SU-DHL-6 (cell line): ENCODE measurements at regions not wholly inside any gene's neighbourhood (a gene's known extent, or its start where the extent isn't known, plus 50 kb on each side); places are given as distances from the start of the nearest gene placed in this dataset.

ENCODE experiments used
- H2AFZ ChIP-seq: fragments of 200-600 bp; sonication (generic); 2 replicates; pipeline ENCODE4 v1.6.1; 2014; ENCODE audit warnings: low read depth, mild to moderate bottlenecking, moderate library complexity, mixed read lengths, antibody characterized with exemption, low read length; ENCODE audit not compliant: severe bottlenecking
- H3F3A ChIP-seq: fragments of 200-600 bp; shearing (Covaris generic); 2 replicates; pipeline ENCODE4 v1.6.0; 2016; ENCODE audit warnings: antibody characterized with exemption, mild to moderate bottlenecking; ENCODE audit not compliant: insufficient read depth
- H3K27ac ChIP-seq: fragments of 200-600 bp; sonication (generic); 2 replicates; pipeline ENCODE4 v1.5.1; 2016; ENCODE audit warnings: low read depth, mild to moderate bottlenecking, low read length, moderate library complexity, mixed read lengths
- H3K27me3 ChIP-seq: fragments of 200-600 bp; sonication (generic), shearing (Covaris generic); 2 replicates; pipeline ENCODE4 v1.6.0; 2014; ENCODE audit warnings: mild to moderate bottlenecking, low read length
- H3K36me3 ChIP-seq: fragments of 200-600 bp; sonication (generic); 2 replicates; pipeline ENCODE4 v1.6.1; 2014; ENCODE audit warnings: mild to moderate bottlenecking, low read length, mixed read lengths
- H3K4me2 ChIP-seq: fragments of 300-600, 200-600 bp; shearing (Covaris generic), sonication (generic); 2 replicates; pipeline ENCODE4 v1.6.0; 2014; ENCODE audit warnings: low read length, low read depth, mild to moderate bottlenecking; ENCODE audit not compliant: poor library complexity, severe bottlenecking
- H3K4me3 ChIP-seq: fragments of 200-600 bp; sonication (generic); 2 replicates; pipeline ENCODE4 v1.5.1; 2014; ENCODE audit warnings: antibody characterized with exemption, low read length, mild to moderate bottlenecking, mixed read lengths; ENCODE audit not compliant: insufficient read depth, poor library complexity, severe bottlenecking
- H3K79me2 ChIP-seq: fragments of 200-600 bp; sonication (generic); 2 replicates; pipeline ENCODE4 v1.6.1; 2014; ENCODE audit warnings: mild to moderate bottlenecking, low read length, moderate library complexity; ENCODE audit not compliant: insufficient read depth
- H3K9ac ChIP-seq: fragments of 200-600 bp; sonication (generic); 2 replicates; pipeline ENCODE4 v1.7.0; 2014; ENCODE audit warnings: mild to moderate bottlenecking, low read length
- H3K9me2 ChIP-seq: fragments of 200-600 bp; sonication (generic); replicated peaks from 2 replicates; pipeline ENCODE4 v1.6.1; 2014; ENCODE audit warnings: low read length; ENCODE audit not compliant: insufficient read depth
- H3K9me3 ChIP-seq: fragments of 200-600 bp; sonication (generic); 2 replicates; pipeline ENCODE4 v1.6.1; 2014; ENCODE audit warnings: low read length, mixed read lengths; ENCODE audit not compliant: insufficient read depth
- H4K20me1 ChIP-seq: fragments of 200-600 bp; sonication (generic); 2 replicates; pipeline ENCODE4 v1.6.1; 2014; ENCODE audit warnings: low read depth, mild to moderate bottlenecking, antibody characterized with exemption, low read length, moderate library complexity, mixed read lengths
- EZH2phosphoT487 ChIP-seq: fragments of 200-600 bp; sonication (generic), shearing (Covaris generic); conservative IDR thresholded peaks from 2 replicates; pipeline ENCODE4 v1.6.1; 2018; ENCODE audit warnings: mild to moderate bottlenecking, antibody characterized with exemption, low read length, moderate library complexity, mixed read lengths
- TF ChIP-seq, protein P1 (sequence below): fragments of 200-600 bp; sonication (generic); IDR thresholded peaks from one replicate; pipeline ENCODE4 v1.5.1; 2017; ENCODE audit warnings: antibody characterized with exemption, mild to moderate bottlenecking, low read length, moderate library complexity; ENCODE audit not compliant: insufficient read depth, poor library complexity, severe bottlenecking

DNA sequence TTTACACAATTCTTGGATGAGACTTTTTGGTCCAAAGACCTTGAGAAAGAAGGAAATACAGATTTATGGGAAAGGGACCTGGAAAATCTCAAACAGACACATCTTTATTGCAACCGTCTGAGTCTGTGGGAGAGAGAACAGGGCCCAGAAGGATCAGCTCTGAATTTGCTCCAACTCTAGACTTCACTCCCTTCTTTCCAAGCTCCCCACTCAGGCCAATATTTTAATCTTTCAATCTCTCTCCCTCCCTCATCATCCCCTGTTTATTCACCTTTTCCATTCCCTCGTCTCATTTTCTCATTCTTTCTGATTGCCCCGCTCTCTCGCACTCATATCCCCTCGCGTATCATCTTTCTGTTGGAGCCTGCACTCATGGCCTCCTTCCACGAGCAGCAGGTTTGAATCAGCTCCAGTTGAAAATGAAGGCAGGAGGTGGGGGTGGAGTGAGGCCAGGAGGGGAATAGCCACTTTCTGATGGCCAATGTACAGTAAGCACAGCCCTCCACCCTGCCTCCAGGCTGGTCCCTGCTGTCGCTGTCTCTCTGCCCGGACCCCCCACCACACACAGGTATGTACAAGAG is 63.6 kb upstream of the BOC start:
- no peak overlapping the region for H3K9ac ChIP-seq
- H2AFZ ChIP-seq = no peak overlapping the region
- no peak overlapping the region for H3K27ac ChIP-seq
- H3K4me2 ChIP-seq = no peak overlapping the region
- no peaks in the 10 kb centered on the region for H3F3A ChIP-seq
- H3K36me3 ChIP-seq = no peaks in the 10 kb centered on the region
- H3K79me2 ChIP-seq = no peaks in the 10 kb centered on the region
- no peak overlapping the region for H3K4me3 ChIP-seq
- no peaks in the 10 kb centered on the region for H3K27me3 ChIP-seq
- no peaks in the 10 kb centered on the region for H3K9me3 ChIP-seq
- TF ChIP-seq EZH2phosphoT487 = no peak
- TF ChIP-seq, protein P1, sequence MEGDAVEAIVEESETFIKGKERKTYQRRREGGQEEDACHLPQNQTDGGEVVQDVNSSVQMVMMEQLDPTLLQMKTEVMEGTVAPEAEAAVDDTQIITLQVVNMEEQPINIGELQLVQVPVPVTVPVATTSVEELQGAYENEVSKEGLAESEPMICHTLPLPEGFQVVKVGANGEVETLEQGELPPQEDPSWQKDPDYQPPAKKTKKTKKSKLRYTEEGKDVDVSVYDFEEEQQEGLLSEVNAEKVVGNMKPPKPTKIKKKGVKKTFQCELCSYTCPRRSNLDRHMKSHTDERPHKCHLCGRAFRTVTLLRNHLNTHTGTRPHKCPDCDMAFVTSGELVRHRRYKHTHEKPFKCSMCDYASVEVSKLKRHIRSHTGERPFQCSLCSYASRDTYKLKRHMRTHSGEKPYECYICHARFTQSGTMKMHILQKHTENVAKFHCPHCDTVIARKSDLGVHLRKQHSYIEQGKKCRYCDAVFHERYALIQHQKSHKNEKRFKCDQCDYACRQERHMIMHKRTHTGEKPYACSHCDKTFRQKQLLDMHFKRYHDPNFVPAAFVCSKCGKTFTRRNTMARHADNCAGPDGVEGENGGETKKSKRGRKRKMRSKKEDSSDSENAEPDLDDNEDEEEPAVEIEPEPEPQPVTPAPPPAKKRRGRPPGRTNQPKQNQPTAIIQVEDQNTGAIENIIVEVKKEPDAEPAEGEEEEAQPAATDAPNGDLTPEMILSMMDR = no peak
- no peaks in the 10 kb centered on the region for H3K9me2 ChIP-seq
- H4K20me1 ChIP-seq = no peaks in the 10 kb centered on the region

DNA sequence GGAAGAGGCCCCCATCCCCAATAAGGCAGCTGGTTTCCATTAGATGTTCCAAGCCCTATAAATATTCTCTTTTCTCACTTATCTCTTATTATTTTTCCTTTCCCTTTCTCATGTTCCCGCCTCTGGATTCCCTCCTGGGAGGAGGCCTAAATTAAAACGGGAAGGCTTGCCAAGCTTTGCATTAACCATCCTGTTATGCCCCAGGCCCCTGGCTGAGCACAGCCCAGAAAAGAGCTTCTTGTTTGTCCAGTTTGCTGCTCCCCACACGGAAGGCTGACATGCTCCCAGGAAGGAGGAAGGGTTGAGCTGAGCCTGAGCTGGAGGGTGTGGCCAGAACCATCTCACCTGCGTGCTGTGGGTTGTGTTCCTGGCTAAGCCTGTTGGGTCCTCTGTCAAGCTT is 63.1 kb upstream of the BOC start:
- no peaks in the 10 kb centered on the region for H3F3A ChIP-seq
- H3K27ac ChIP-seq = no peak overlapping the region
- no peak overlapping the region for H2AFZ ChIP-seq
- no peaks in the 10 kb centered on the region for H3K36me3 ChIP-seq
- H3K9me3 ChIP-seq = no peaks in the 10 kb centered on the region
- H3K9ac ChIP-seq = no peak overlapping the region
- no peaks in the 10 kb centered on the region for H3K27me3 ChIP-seq
- H3K4me3 ChIP-seq = no peak overlapping the region
- no peak for TF ChIP-seq EZH2phosphoT487
- TF ChIP-seq, protein P1 = no peak
- H3K4me2 ChIP-seq = no peak overlapping the region
- H4K20me1 ChIP-seq = no peaks in the 10 kb centered on the region
- no peaks in the 10 kb centered on the region for H3K9me2 ChIP-seq
- no peaks in the 10 kb centered on the region for H3K79me2 ChIP-seq

DNA sequence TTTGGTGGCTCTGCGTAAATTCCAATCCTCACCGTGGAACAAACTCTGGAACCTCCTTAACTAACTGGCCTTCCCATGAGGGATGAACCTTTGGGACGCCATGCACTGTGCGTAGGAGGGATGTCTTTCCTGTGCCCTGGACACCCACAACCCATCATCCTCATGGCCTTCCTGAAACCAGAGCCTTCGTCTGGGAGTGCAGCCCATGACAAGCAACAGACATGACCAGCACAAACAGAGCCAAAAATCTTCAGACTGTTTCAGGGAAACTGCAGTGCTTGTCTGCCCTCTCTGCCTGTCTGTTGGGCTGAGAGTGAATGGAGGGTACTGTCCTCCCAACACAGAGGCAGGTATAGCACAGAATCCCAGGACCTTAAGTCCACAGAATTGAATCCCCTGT is 61.1 kb upstream of the BOC start:
- Histone ChIP-seq H2AFZ (no peak overlapping the region), H3K27ac (no peak overlapping the region), H3K27me3 (no peaks in the 10 kb centered on the region), H3K4me2 (no peak overlapping the region), H3K9me3 (no peaks in the 10 kb centered on the region), H3K9me2 (no peaks in the 10 kb centered on the region), H3F3A (no peaks in the 10 kb centered on the region), H4K20me1 (no peaks in the 10 kb centered on the region), H3K36me3 (no peaks in the 10 kb centered on the region), H3K4me3 (no peak overlapping the region), H3K79me2 (no peaks in the 10 kb centered on the region), H3K9ac (no peak overlapping the region)
- no peak for TF ChIP-seq EZH2phosphoT487
- TF ChIP-seq, protein P1 = no peak
